ENCODE measurements at regions not wholly inside any gene's neighbourhood (a gene's known extent, or its start where the extent isn't known, plus 50 kb on each side); places are given as distances from the start of the nearest gene placed in this dataset.

GRCh38 chr15:98440917-98441316 lies 207.4 kb upstream of the IGF1R start:
- no peak for DNase-seq (ENCODE audit: low read depth in 4 of 4, low spot score in 2 of 4)

GRCh38 chr15:98441599-98441998 lies 206.7 kb upstream of the IGF1R start:
- DNase-seq (ENCODE audit: low read depth in 4 of 4, low spot score in 2 of 4), result no peak

- DNase-seq (ENCODE audit: low read depth in 4 of 4, low spot score in 2 of 4), result no peak
Observed at GRCh38 chr15:98442379-98442833, 205.9 kb upstream of the IGF1R start.

- no peak for DNase-seq (ENCODE audit: low read depth in 4 of 4, low spot score in 2 of 4)
Observed at GRCh38 chr15:98442901-98443300, 205.4 kb upstream of the IGF1R start.

- DNase-seq (ENCODE audit: low read depth in 4 of 4, low spot score in 2 of 4), result no peak
Observed at GRCh38 chr15:98443526-98443925, 204.8 kb upstream of the IGF1R start.

GRCh38 chr15:98444138-98444537 lies 204.2 kb upstream of the IGF1R start:
- DNase-seq (ENCODE audit: low read depth in 4 of 4, low spot score in 2 of 4), result no peak

- no peak for DNase-seq (ENCODE audit: low read depth in 4 of 4, low spot score in 2 of 4)
Observed at GRCh38 chr15:98445315-98445714, 203.0 kb upstream of the IGF1R start.

GRCh38 chr15:98446083-98446482 lies 202.3 kb upstream of the IGF1R start:
- no peak for DNase-seq (ENCODE audit: low read depth in 4 of 4, low spot score in 2 of 4)

GRCh38 chr15:98447069-98447468 lies 201.3 kb upstream of the IGF1R start:
- no peak for DNase-seq (ENCODE audit: low read depth in 4 of 4, low spot score in 2 of 4)

- no peak for DNase-seq (ENCODE audit: low read depth in 4 of 4, low spot score in 2 of 4)
Observed at GRCh38 chr15:98451236-98451635, 197.1 kb upstream of the IGF1R start.

GRCh38 chr15:98452238-98452637 lies 196.1 kb upstream of the IGF1R start:
- no peak for DNase-seq (ENCODE audit: low read depth in 4 of 4, low spot score in 2 of 4)

- DNase-seq (ENCODE audit: low read depth in 4 of 4, low spot score in 2 of 4), result no peak
Observed at GRCh38 chr15:98455904-98456303, 192.4 kb upstream of the IGF1R start.

- DNase-seq (ENCODE audit: low read depth in 4 of 4, low spot score in 2 of 4), result no peak
Observed at GRCh38 chr15:98476559-98476958, 171.8 kb upstream of the IGF1R start.

GRCh38 chr15:98480844-98481243 lies 167.5 kb upstream of the IGF1R start:
- no peak for DNase-seq (ENCODE audit: low read depth in 4 of 4, low spot score in 2 of 4)

GRCh38 chr15:98483575-98484130 lies 164.7 kb upstream of the IGF1R start:
- DNase-seq (ENCODE audit: low read depth in 4 of 4, low spot score in 2 of 4), result no peak

GRCh38 chr15:98484914-98485313 lies 163.4 kb upstream of the IGF1R start:
- no peak for DNase-seq (ENCODE audit: low read depth in 4 of 4, low spot score in 2 of 4)

- DNase-seq (ENCODE audit: low read depth in 4 of 4, low spot score in 2 of 4), result no peak
Observed at GRCh38 chr15:98485451-98485850, 162.9 kb upstream of the IGF1R start.

- DNase-seq (ENCODE audit: low read depth in 4 of 4, low spot score in 2 of 4), result no peak
Observed at GRCh38 chr15:98493966-98494511, 154.3 kb upstream of the IGF1R start.

GRCh38 chr15:98501192-98501591 lies 147.1 kb upstream of the IGF1R start:
- no peak for DNase-seq (ENCODE audit: low read depth in 4 of 4, low spot score in 2 of 4)

- no peak for DNase-seq (ENCODE audit: low read depth in 4 of 4, low spot score in 2 of 4)
Observed at GRCh38 chr15:98501632-98502031, 146.7 kb upstream of the IGF1R start.

GRCh38 chr15:98503970-98504369 lies 144.4 kb upstream of the IGF1R start:
- no peak for DNase-seq (ENCODE audit: low read depth in 4 of 4, low spot score in 2 of 4)

- no peak for DNase-seq (ENCODE audit: low read depth in 4 of 4, low spot score in 2 of 4)
Observed at GRCh38 chr15:98504998-98505397, 143.3 kb upstream of the IGF1R start.

- no peak for DNase-seq (ENCODE audit: low read depth in 4 of 4, low spot score in 2 of 4)
Observed at GRCh38 chr15:98505611-98506031, 142.7 kb upstream of the IGF1R start.
